ENCODE measurements at regions not wholly inside any gene's neighbourhood (a gene's known extent, or its start where the extent isn't known, plus 50 kb on each side); places are given as distances from the start of the nearest gene placed in this dataset.

GRCh38 chr11:131063638-131064037 lies 147.4 kb upstream of the SNX19 start:
- TF ChIP-seq, protein P1, sequence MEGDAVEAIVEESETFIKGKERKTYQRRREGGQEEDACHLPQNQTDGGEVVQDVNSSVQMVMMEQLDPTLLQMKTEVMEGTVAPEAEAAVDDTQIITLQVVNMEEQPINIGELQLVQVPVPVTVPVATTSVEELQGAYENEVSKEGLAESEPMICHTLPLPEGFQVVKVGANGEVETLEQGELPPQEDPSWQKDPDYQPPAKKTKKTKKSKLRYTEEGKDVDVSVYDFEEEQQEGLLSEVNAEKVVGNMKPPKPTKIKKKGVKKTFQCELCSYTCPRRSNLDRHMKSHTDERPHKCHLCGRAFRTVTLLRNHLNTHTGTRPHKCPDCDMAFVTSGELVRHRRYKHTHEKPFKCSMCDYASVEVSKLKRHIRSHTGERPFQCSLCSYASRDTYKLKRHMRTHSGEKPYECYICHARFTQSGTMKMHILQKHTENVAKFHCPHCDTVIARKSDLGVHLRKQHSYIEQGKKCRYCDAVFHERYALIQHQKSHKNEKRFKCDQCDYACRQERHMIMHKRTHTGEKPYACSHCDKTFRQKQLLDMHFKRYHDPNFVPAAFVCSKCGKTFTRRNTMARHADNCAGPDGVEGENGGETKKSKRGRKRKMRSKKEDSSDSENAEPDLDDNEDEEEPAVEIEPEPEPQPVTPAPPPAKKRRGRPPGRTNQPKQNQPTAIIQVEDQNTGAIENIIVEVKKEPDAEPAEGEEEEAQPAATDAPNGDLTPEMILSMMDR (IDR thresholded peaks at IDR 0.05): no peak
- TF ChIP-seq POLR2A (IDR thresholded peaks at IDR 0.05) (no peak), POLR2AphosphoS5 (IDR thresholded peaks at IDR 0.05) (no peak), EP300 (IDR thresholded peaks at IDR 0.05) (no peak)

All from stomach (tissue), 4 donors.